MM.1S (cell line): ENCODE measurements at regions not wholly inside any gene's neighbourhood (a gene's known extent, or its start where the extent isn't known, plus 50 kb on each side); places are given as distances from the start of the nearest gene placed in this dataset.

Experiments used
- DNase-seq: peaks from one replicate; pipeline ENCODE4 v3.0.0-alpha.2; 2015
- H2AFZ ChIP-seq: fragments of 300-600 bp; sonication (generic); 2 replicates; pipeline ENCODE4 v1.6.0; 2016; ENCODE audit warnings: antibody characterized with exemption, low read length
- H3F3A ChIP-seq: fragments of 300-600 bp; sonication (generic); 2 replicates; pipeline ENCODE4 v1.6.1; 2016; ENCODE audit warnings: mild to moderate bottlenecking, antibody characterized with exemption, low read length, moderate library complexity, mixed read lengths; ENCODE audit not compliant: insufficient read depth
- H3K27ac ChIP-seq: fragments of 300-600 bp; sonication (generic); 2 replicates; pipeline ENCODE4 v1.5.1; 2016; ENCODE audit warnings: mild to moderate bottlenecking, low read length
- H3K27me3 ChIP-seq: fragments of 300-600 bp; sonication (generic); replicated peaks from 2 replicates; pipeline ENCODE4 v1.6.0; 2016; ENCODE audit warnings: low read length; ENCODE audit not compliant: insufficient read depth
- H3K36me3 ChIP-seq: fragments of 300-600 bp; sonication (generic); replicated peaks from 2 replicates; pipeline ENCODE4 v1.6.1; 2016; ENCODE audit warnings: mild to moderate bottlenecking, low read length, mixed read lengths; ENCODE audit not compliant: insufficient read depth
- H3K4me1 ChIP-seq: fragments of 300-600 bp; sonication (generic); 2 replicates; pipeline ENCODE4 v1.6.1; 2016; ENCODE audit warnings: low read length, mixed read lengths
- H3K4me2 ChIP-seq: fragments of 300-600 bp; sonication (generic); 2 replicates; pipeline ENCODE4 v1.6.0; 2016; ENCODE audit warnings: low read depth, low read length
- H3K4me3 ChIP-seq: fragments of 300-600 bp; sonication (generic); 2 replicates; pipeline ENCODE4 v1.5.1; 2016; ENCODE audit warnings: low read length, mixed read lengths
- H3K79me2 ChIP-seq: fragments of 300-600 bp; sonication (generic); 2 replicates; pipeline ENCODE4 v1.6.1; 2016; ENCODE audit warnings: mixed run types, low read length, mixed read lengths
- H3K9ac ChIP-seq: fragments of 300-600 bp; sonication (generic); 2 replicates; pipeline ENCODE4 v1.6.1; 2016; ENCODE audit warnings: low read length, mixed read lengths
- H3K9me2 ChIP-seq: fragments of 300-600 bp; sonication (generic); replicated peaks from 2 replicates; pipeline ENCODE4 v1.6.1; 2016; ENCODE audit warnings: mild to moderate bottlenecking, low read length, mixed read lengths; ENCODE audit not compliant: insufficient read depth
- H3K9me3 ChIP-seq: fragments of 300-600 bp; sonication (generic); replicated peaks from 2 replicates; pipeline ENCODE4 v1.6.1; 2016; ENCODE audit warnings: mild to moderate bottlenecking, low read length, mixed read lengths; ENCODE audit not compliant: insufficient read depth
- H4K20me1 ChIP-seq: fragments of 300-600 bp; sonication (generic); 2 replicates; pipeline ENCODE4 v1.6.1; 2016; ENCODE audit warnings: mild to moderate bottlenecking, low read length, moderate library complexity, mixed read lengths; ENCODE audit not compliant: insufficient read depth
- EZH2 ChIP-seq: fragments of 300-600 bp; sonication (generic); optimal IDR thresholded peaks from 2 replicates; pipeline ENCODE3; 2017; ENCODE audit warnings: low read depth, mild to moderate bottlenecking, antibody characterized with exemption, low read length, mixed read lengths
- EZH2phosphoT487 ChIP-seq: fragments of 300-600 bp; sonication (generic); IDR thresholded peaks from 2 replicates; pipeline ENCODE4 v1.6.1; 2018; ENCODE audit warnings: antibody characterized with exemption, low read length
- TF ChIP-seq, protein P1 (sequence below): fragments of 300-600 bp; sonication (generic); IDR thresholded peaks from 2 replicates; pipeline ENCODE4 v1.5.1; 2016; ENCODE audit warnings: antibody characterized with exemption, low read length, mixed read lengths

DNA sequence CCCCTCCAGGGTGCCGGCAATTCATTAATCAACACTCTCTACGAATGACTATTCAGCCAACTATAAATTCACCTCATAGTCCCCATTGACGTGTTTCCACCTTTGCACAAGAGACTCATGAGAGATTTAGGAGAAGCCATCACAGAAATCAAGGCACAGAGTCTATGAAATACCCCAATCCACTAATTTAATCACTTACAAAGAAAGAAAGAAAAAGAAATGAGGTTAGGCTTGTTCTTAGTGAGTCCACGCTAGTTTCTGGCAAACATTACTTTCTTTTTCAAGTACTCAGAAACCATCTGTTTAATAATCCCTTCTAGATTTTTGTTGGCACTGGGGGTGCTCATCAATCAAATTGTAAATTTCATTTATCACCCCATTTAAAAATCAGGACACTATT is 125.2 kb upstream of the ADPGK start:
- H3F3A ChIP-seq, result no peaks in the 10 kb centered on the region
- H3K79me2 ChIP-seq, result no peaks in the 10 kb centered on the region
- H3K4me2 ChIP-seq, result no peak overlapping the region
- no peaks in the 10 kb centered on the region for H3K9me2 ChIP-seq
- TF ChIP-seq, protein P1, sequence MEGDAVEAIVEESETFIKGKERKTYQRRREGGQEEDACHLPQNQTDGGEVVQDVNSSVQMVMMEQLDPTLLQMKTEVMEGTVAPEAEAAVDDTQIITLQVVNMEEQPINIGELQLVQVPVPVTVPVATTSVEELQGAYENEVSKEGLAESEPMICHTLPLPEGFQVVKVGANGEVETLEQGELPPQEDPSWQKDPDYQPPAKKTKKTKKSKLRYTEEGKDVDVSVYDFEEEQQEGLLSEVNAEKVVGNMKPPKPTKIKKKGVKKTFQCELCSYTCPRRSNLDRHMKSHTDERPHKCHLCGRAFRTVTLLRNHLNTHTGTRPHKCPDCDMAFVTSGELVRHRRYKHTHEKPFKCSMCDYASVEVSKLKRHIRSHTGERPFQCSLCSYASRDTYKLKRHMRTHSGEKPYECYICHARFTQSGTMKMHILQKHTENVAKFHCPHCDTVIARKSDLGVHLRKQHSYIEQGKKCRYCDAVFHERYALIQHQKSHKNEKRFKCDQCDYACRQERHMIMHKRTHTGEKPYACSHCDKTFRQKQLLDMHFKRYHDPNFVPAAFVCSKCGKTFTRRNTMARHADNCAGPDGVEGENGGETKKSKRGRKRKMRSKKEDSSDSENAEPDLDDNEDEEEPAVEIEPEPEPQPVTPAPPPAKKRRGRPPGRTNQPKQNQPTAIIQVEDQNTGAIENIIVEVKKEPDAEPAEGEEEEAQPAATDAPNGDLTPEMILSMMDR, result no peak
- no peak for TF ChIP-seq EZH2phosphoT487
- TF ChIP-seq EZH2, result no peak
- no peaks in the 10 kb centered on the region for H3K27me3 ChIP-seq
- H4K20me1 ChIP-seq, result no peaks in the 10 kb centered on the region
- no peak for DNase-seq
- no peak overlapping the region for H3K27ac ChIP-seq
- no peaks in the 10 kb centered on the region for H3K36me3 ChIP-seq
- no peak overlapping the region for H3K9ac ChIP-seq
- H3K4me3 ChIP-seq, result no peak overlapping the region
- H3K4me1 ChIP-seq, result no peaks in the 10 kb centered on the region
- no peak overlapping the region for H2AFZ ChIP-seq
- no peaks in the 10 kb centered on the region for H3K9me3 ChIP-seq

DNA sequence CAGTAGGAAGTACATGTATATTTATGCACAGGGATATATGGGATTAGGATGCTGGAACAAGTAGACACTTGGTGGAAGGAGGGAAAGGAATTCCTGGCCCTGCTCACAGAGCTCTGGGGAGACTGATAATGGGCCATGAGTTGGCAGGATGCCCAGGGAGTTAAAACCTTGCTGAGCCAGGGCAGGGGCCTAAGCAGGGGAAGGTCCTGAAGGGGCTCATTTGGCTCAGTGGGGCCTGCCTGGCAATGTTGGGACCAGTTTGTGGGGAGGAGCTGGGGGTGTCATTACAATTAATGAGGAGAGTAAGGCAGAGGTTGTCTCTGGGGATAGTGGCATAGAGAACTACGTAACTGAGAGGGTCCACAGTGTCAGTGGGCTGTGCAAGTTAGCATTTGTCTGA is 124.2 kb upstream of the ADPGK start:
- Histone ChIP-seq H2AFZ (no peak overlapping the region), H3K4me3 (no peak overlapping the region), H3K9me3 (no peaks in the 10 kb centered on the region), H3K79me2 (no peaks in the 10 kb centered on the region), H3K4me2 (no peak overlapping the region), H3K4me1 (no peaks in the 10 kb centered on the region), H3K27ac (no peak overlapping the region), H3K27me3 (no peaks in the 10 kb centered on the region), H3K36me3 (no peaks in the 10 kb centered on the region), H3F3A (no peaks in the 10 kb centered on the region), H3K9ac (no peak overlapping the region), H4K20me1 (no peaks in the 10 kb centered on the region), H3K9me2 (no peaks in the 10 kb centered on the region)
- DNase-seq, result no peak
- no peak for TF ChIP-seq EZH2phosphoT487
- TF ChIP-seq, protein P1, result no peak
- TF ChIP-seq EZH2, result no peak

DNA sequence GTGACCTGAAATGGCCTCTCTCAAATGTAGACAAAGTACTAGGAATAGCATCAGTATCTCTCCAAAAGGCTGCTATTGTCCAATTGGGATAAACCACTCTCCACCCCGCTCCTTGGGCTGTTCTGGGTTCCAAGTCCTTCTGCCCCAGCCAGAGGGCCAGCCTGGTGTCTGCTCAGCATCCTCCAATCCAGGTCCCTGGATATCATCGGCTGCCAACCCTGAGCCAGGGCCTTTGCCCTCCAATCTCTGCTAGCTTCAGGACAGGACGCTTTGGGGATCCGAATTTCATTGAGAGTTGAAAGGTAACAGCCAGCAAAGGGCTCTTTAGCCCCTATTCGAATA is 119.3 kb upstream of the ADPGK start:
- Histone ChIP-seq H3K79me2 (no peaks in the 10 kb centered on the region), H4K20me1 (no peaks in the 10 kb centered on the region), H3K4me1 (no peaks in the 10 kb centered on the region), H3K27me3 (no peaks in the 10 kb centered on the region), H3K4me2 (no peak overlapping the region), H3F3A (no peaks in the 10 kb centered on the region), H3K36me3 (no peaks in the 10 kb centered on the region), H2AFZ (no peak overlapping the region), H3K9me3 (no peaks in the 10 kb centered on the region), H3K4me3 (no peak overlapping the region), H3K27ac (no peak overlapping the region), H3K9ac (no peak overlapping the region), H3K9me2 (no peaks in the 10 kb centered on the region)
- TF ChIP-seq, protein P1, result no peak
- TF ChIP-seq EZH2 (no peak), EZH2phosphoT487 (no peak)
- DNase-seq, result no peak
